ENCODE measurements at regions not wholly inside any gene's neighbourhood (a gene's known extent, or its start where the extent isn't known, plus 50 kb on each side); places are given as distances from the start of the nearest gene placed in this dataset.

- H3K27me3 Mint-ChIP-seq (ENCODE audit: insufficient read depth, low read depth), result peaks cover 2% of the 10 kb centered on the region
These were observed 734.3 kb upstream of the MIR17HG start for GRCh38 chr13:90613076-90613795.

GRCh38 chr13:90615236-90615635 lies 732.3 kb upstream of the MIR17HG start:
- Mint-ChIP-seq H3K4me1 (no peaks in the 10 kb centered on the region), H3K27me3 (ENCODE audit: insufficient read depth, low read depth) (peaks cover 2% of the 10 kb centered on the region), H3K4me3 (no peak overlapping the region), H3K27ac (no peak overlapping the region), H3K9me3 (peaks cover 19% of the 10 kb centered on the region), H3K36me3 (no peaks in the 10 kb centered on the region)
- no peak overlapping the region for H3K27ac ChIP-seq
- no peak for DNase-seq (ENCODE audit: low spot score)
- no peaks in the 10 kb centered on the region for H3K4me1 ChIP-seq
- no peaks in the 10 kb centered on the region for H3K36me3 ChIP-seq
- H3F3A ChIP-seq (ENCODE audit: low read depth), result no peaks in the 10 kb centered on the region
- no peaks in the 10 kb centered on the region for H4K20me1 ChIP-seq (ENCODE audit: low read depth)
- no peak overlapping the region for H2AFZ ChIP-seq (replicated peaks)
- no peak overlapping the region for H3K4me2 ChIP-seq
- H3K27me3 ChIP-seq, result no peaks in the 10 kb centered on the region
- no peak overlapping the region for H3K4me3 ChIP-seq
- H3K9me3 ChIP-seq (ENCODE audit: low read depth), result no peaks in the 10 kb centered on the region
- H3K79me2 ChIP-seq (ENCODE audit: low read depth), result no peaks in the 10 kb centered on the region
- TF ChIP-seq EZH2 (IDR thresholded peaks at IDR 0.05) (no peak), CTCF (IDR thresholded peaks at IDR 0.05) (no peak), EZH2phosphoT487 (IDR thresholded peaks at IDR 0.05) (no peak)
- H3K9ac ChIP-seq, result no peak overlapping the region

More at GRCh38 chr13:90613076-90613795, 734.3 kb upstream of the MIR17HG start:
- H3K27ac Mint-ChIP-seq, result no peak overlapping the region
- Histone ChIP-seq H3K9ac (no peak overlapping the region), H3K27ac (no peak overlapping the region), H3K27me3 (no peaks in the 10 kb centered on the region), H3K4me2 (no peak overlapping the region), H2AFZ (replicated peaks) (no peak overlapping the region), H3F3A (ENCODE audit: low read depth) (no peaks in the 10 kb centered on the region), H3K4me1 (no peaks in the 10 kb centered on the region), H4K20me1 (ENCODE audit: low read depth) (no peaks in the 10 kb centered on the region), H3K9me3 (ENCODE audit: low read depth) (no peaks in the 10 kb centered on the region), H3K79me2 (ENCODE audit: low read depth) (no peaks in the 10 kb centered on the region), H3K4me3 (no peak overlapping the region), H3K36me3 (no peaks in the 10 kb centered on the region)
- H3K36me3 Mint-ChIP-seq, result no peaks in the 10 kb centered on the region
- DNase-seq (ENCODE audit: low spot score), result no peak
- no peaks in the 10 kb centered on the region for H3K4me1 Mint-ChIP-seq
- TF ChIP-seq CTCF (IDR thresholded peaks at IDR 0.05) (no peak), EZH2phosphoT487 (IDR thresholded peaks at IDR 0.05) (no peak), EZH2 (IDR thresholded peaks at IDR 0.05) (no peak)
- no peak overlapping the region for H3K4me3 Mint-ChIP-seq
- peaks cover 12% of the 10 kb centered on the region for H3K9me3 Mint-ChIP-seq

GRCh38 chr13:90615767-90616166 lies 731.7 kb upstream of the MIR17HG start:
- Histone ChIP-seq H3K36me3 (no peaks in the 10 kb centered on the region), H3K27me3 (no peaks in the 10 kb centered on the region), H3K4me1 (no peaks in the 10 kb centered on the region), H3K27ac (no peak overlapping the region), H3K79me2 (ENCODE audit: low read depth) (no peaks in the 10 kb centered on the region), H3K9me3 (ENCODE audit: low read depth) (no peaks in the 10 kb centered on the region), H2AFZ (replicated peaks) (no peak overlapping the region), H3K4me3 (no peak overlapping the region), H3K4me2 (no peak overlapping the region), H3K9ac (no peak overlapping the region), H4K20me1 (ENCODE audit: low read depth) (no peaks in the 10 kb centered on the region), H3F3A (ENCODE audit: low read depth) (no peaks in the 10 kb centered on the region)
- Mint-ChIP-seq H3K4me3 (no peak overlapping the region), H3K36me3 (no peaks in the 10 kb centered on the region), H3K9me3 (peaks cover 19% of the 10 kb centered on the region), H3K27me3 (ENCODE audit: insufficient read depth, low read depth) (peaks cover 2% of the 10 kb centered on the region), H3K27ac (no peak overlapping the region), H3K4me1 (no peaks in the 10 kb centered on the region)
- no peak for TF ChIP-seq EZH2phosphoT487 (IDR thresholded peaks at IDR 0.05)
- TF ChIP-seq CTCF (IDR thresholded peaks at IDR 0.05), result no peak
- TF ChIP-seq EZH2 (IDR thresholded peaks at IDR 0.05), result no peak
- no peak for DNase-seq (ENCODE audit: low spot score)

Measured in neural progenitor cell (in vitro differentiated cells).